Activated CD8-positive, alpha-beta T cell treated with anti-CD3 and anti-CD28 coated beads, Interleukin-2, amount 10 ng/mL, durations not matched to agents 7 days and 5 days (primary cell): ENCODE measurements at regions not wholly inside any gene's neighbourhood (a gene's known extent, or its start where the extent isn't known, plus 50 kb on each side); places are given as distances from the start of the nearest gene placed in this dataset.
"Not testable (repeated sequence)": the region's sequence is repeated elsewhere in the genome, so short reads cannot be mapped to it uniquely, and the experiment has no call there.

Experiments used
- ATAC-seq: fragments of 150-1000 bp; cut with Tn5 transposase; one replicate; pipeline ENCODE4 v1.10.0; 2021; ENCODE audit warnings: moderate library complexity
- CTCF ChIA-PET: fragments of 350-600 bp; sonication (Branson Sonifier 250); formaldehyde crosslinking; loops from one replicate; lab custom pipeline; 2021; ENCODE audit warnings: antibody characterized with exemption; lab: Charles Lee
- POLR2A ChIA-PET: fragments of 350-600 bp; sonication (Branson Sonifier 250); formaldehyde crosslinking; loops from one replicate; lab custom pipeline; 2021; ENCODE audit warnings: antibody characterized with exemption; lab: Charles Lee
- DNase-seq: peaks from one replicate; pipeline ENCODE4 v3.0.0-alpha.2; 2020
- H3K27ac Mint-ChIP-seq: one replicate; pipeline ENCODE4 v1.8.0; 2021; ENCODE audit warnings: mild to moderate bottlenecking, mixed read lengths
- H3K27me3 Mint-ChIP-seq: one replicate; pipeline ENCODE4 v1.8.0; 2021; ENCODE audit warnings: low read depth, mixed read lengths
- H3K36me3 Mint-ChIP-seq: one replicate; pipeline ENCODE4 v1.8.0; 2021; ENCODE audit warnings: low read depth, mixed read lengths
- H3K4me1 Mint-ChIP-seq: one replicate; pipeline ENCODE4 v1.8.0; 2021; ENCODE audit warnings: low read depth, mixed read lengths
- H3K4me3 Mint-ChIP-seq: one replicate; pipeline ENCODE4 v1.8.0; 2021; ENCODE audit warnings: mild to moderate bottlenecking, mixed read lengths
- H3K9me3 Mint-ChIP-seq: one replicate; pipeline ENCODE4 v1.8.0; 2022; ENCODE audit warnings: mixed read lengths; ENCODE audit not compliant: insufficient read depth

DNA sequence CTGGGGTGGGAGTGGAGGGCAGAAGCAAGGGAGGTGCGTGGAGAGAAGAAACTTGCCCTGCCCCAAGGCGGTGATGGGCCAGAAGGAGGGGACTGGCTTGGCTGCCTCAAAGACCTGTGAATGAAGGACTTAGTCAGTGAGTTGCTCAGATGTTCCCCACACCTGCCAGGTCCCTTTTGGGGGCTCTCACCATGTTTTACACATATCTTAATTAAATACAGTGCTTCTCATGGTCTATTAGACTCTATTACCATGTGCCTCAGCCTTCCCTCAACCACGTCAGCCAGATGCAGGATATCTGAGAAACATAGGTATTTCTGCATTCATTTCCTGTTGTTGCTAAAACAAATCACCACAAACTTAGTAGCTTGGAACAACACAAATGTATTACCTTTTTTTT lies 429.5 kb downstream of the BUD13 start:
- H3K9me3 Mint-ChIP-seq: no peaks in the 10 kb centered on the region
- POLR2A ChIA-PET: no interaction called here
- ATAC-seq (no peak), DNase-seq (no peak)
- no peak overlapping the region for H3K4me3 Mint-ChIP-seq
- no peaks in the 10 kb centered on the region for H3K36me3 Mint-ChIP-seq
- no peaks in the 10 kb centered on the region for H3K27me3 Mint-ChIP-seq
- no peak overlapping the region for H3K27ac Mint-ChIP-seq
- H3K4me1 Mint-ChIP-seq: no peaks in the 10 kb centered on the region
- CTCF ChIA-PET: no interaction called here

DNA sequence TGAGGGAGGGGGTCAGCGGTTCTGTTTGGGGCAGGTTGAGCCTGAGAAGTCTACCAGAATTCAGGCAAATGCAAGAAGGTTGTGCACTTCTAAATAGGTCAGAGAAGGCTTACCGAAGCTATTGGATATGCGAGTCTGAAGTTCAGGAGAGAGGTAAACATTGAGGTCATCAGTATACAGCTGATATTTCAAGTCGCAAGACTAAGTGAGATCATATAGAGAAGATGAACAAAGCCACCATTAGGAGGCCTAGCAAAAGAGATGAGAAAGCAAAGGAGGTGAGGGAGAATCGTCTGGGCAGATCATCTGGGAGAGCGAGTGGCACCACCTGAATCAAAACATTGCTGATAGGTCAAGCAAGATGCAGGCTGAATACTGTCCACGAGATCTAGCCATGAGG lies 430.6 kb downstream of the BUD13 start:
- Mint-ChIP-seq H3K4me3 (no peak overlapping the region), H3K4me1 (no peaks in the 10 kb centered on the region), H3K27me3 (no peaks in the 10 kb centered on the region), H3K27ac (no peak overlapping the region), H3K36me3 (no peaks in the 10 kb centered on the region), H3K9me3 (no peaks in the 10 kb centered on the region)
- POLR2A ChIA-PET: no interaction called here
- ATAC-seq (no peak), DNase-seq (no peak)
- CTCF ChIA-PET: no interaction called here

DNA sequence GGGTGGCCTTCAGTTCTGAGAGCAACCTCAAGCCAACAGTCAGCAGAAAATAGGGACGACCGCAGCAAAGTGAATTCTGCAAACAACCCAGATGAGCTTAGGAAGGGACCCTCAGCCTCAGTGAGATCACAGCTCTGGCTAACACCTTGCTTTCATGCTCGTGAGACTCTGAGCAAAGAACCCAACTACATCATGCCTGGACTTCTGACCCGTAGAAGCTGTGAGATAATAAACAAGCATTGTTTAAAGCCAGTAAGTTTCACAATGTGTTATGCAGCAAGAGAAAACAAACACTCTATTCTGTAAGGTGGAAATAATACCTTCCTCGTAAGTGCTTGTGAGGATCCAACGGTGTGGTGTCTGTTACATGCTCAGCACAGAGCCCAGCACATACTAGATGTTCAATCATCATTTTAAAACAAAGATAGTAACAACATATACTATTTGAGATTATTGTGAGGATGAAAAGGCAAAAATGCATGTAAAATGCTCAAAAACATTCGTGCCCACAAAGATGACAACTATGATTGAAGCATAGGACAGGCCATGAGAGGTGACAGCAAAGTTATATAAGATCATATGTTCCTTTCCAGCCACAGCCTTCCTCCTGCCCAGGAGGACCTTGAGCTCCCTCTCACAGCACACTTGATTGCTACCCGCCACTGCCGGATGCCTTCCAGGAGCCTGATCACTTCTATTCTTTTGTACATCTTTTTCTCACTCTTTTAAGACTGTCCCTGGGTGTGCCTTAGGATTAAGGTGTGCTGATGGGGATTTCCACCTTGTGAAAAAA lies 433.3 kb downstream of the BUD13 start:
- H3K4me3 Mint-ChIP-seq: no peak overlapping the region
- POLR2A ChIA-PET: interaction anchor here (0.6 kb wide), 1 partner anchor 957 kb away, joined by 3 read pairs; no protein-coding TSS in a partner anchor
- ATAC-seq: no peak
- no peaks in the 10 kb centered on the region for H3K27me3 Mint-ChIP-seq
- H3K36me3 Mint-ChIP-seq: no peaks in the 10 kb centered on the region
- no peak for DNase-seq
- no peaks in the 10 kb centered on the region for H3K9me3 Mint-ChIP-seq
- H3K4me1 Mint-ChIP-seq: no peaks in the 10 kb centered on the region
- no peak overlapping the region for H3K27ac Mint-ChIP-seq
- CTCF ChIA-PET: no interaction called here

DNA sequence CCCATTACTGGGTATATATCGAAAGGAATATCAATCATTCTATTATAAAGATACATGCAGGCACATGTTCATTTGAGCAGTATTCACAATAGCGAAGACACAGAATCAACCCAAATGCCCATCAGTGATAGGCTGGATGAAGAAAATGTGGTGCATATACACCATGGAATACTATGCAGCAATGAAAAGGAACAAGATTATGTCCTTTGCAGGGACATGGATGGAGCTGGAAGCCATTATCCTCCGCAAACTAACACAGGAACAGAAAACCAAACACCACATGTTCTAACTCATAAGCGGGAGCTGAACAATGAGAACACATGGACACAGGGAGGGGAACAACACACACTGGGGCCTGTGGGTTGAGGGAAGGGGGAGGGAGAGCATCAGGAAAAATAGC lies 434.3 kb downstream of the BUD13 start:
- ATAC-seq, DNase-seq, H3K36me3 Mint-ChIP-seq, POLR2A ChIA-PET, H3K4me1 Mint-ChIP-seq, H3K27ac Mint-ChIP-seq, H3K9me3 Mint-ChIP-seq, CTCF ChIA-PET, H3K4me3 Mint-ChIP-seq, H3K27me3 Mint-ChIP-seq: not testable (repeated sequence)

DNA sequence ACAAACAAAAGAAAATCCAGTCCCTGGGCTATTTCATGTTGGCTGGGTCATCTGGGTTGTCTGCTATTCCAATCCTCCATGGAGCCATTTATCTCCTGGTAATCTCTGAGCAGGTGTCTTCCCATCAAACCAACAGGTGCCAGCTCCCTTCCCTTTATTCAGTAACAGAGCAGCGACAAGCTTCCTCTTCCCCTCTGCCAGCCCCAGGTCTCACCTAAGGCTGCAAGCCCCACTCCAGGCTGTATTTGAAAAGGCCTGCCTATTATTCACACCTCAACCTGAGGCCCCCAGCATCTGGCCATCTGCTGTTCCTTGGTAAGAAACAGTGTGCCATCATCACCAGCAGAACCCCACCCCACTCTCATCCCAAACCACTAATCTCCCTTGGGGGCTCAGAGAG lies 436.2 kb downstream of the BUD13 start:
- H3K4me3 Mint-ChIP-seq: no peak overlapping the region
- ChIA-PET POLR2A (no interaction called here), CTCF (no interaction called here)
- no peaks in the 10 kb centered on the region for H3K36me3 Mint-ChIP-seq
- no peak for DNase-seq
- no peaks in the 10 kb centered on the region for H3K9me3 Mint-ChIP-seq
- no peak for ATAC-seq
- H3K27me3 Mint-ChIP-seq: no peaks in the 10 kb centered on the region
- H3K4me1 Mint-ChIP-seq: no peaks in the 10 kb centered on the region
- H3K27ac Mint-ChIP-seq: no peak overlapping the region

DNA sequence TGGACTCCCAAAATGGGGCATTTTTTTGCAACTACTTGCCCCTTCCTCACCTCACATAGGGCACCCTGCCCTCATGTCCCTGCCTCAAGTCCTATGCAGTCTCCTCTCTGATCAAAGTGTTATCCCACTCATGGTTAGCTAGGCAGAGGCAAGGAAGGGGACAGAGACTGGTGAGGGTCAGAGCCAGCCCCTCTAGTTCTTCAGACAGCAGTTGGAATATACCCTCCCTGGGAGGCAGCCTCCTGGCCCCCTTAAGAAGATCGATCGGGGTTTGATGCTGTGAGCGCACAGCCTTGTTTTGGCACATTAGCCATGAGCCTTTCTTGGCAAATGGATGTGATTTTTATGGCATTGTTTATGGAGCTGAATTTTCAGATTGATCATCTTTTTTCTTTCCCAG lies 436.9 kb downstream of the BUD13 start:
- no peak overlapping the region for H3K4me3 Mint-ChIP-seq
- CTCF ChIA-PET: no interaction called here
- H3K27ac Mint-ChIP-seq: no peak overlapping the region

DNA sequence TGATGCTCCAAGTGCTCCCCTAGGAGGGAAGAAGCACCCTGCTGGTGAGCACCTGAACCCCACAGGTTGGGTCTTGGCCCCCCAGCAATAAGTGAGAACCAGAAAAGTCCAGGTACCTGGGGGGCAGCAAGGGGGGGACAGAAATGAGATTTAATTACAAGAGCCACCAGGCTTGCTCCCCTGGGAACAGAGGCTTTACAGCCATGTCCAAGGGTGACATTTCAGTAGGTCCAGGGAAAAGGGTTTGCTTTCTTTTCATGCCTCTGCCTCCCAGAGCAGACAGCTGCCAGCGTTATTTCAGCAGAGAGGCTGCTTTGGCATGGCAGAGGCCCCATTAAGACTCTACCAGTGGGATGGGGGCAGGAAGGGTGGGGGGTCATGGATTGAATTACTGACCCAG lies 437.7 kb downstream of the BUD13 start:
- no peaks in the 10 kb centered on the region for H3K36me3 Mint-ChIP-seq
- H3K4me3 Mint-ChIP-seq: no peak overlapping the region
- ChIA-PET POLR2A (no interaction called here), CTCF (no interaction called here)
- ATAC-seq (no peak), DNase-seq (no peak)
- H3K4me1 Mint-ChIP-seq: no peaks in the 10 kb centered on the region
- no peak overlapping the region for H3K27ac Mint-ChIP-seq
- no peaks in the 10 kb centered on the region for H3K9me3 Mint-ChIP-seq
- H3K27me3 Mint-ChIP-seq: no peaks in the 10 kb centered on the region

More for the DNA sequence above, 436.9 kb downstream of the BUD13 start:
- Mint-ChIP-seq H3K27me3 (no peaks in the 10 kb centered on the region), H3K36me3 (no peaks in the 10 kb centered on the region), H3K4me1 (no peaks in the 10 kb centered on the region), H3K9me3 (no peaks in the 10 kb centered on the region)
- DNase-seq (no peak), ATAC-seq (no peak)
- POLR2A ChIA-PET: no interaction called here

DNA sequence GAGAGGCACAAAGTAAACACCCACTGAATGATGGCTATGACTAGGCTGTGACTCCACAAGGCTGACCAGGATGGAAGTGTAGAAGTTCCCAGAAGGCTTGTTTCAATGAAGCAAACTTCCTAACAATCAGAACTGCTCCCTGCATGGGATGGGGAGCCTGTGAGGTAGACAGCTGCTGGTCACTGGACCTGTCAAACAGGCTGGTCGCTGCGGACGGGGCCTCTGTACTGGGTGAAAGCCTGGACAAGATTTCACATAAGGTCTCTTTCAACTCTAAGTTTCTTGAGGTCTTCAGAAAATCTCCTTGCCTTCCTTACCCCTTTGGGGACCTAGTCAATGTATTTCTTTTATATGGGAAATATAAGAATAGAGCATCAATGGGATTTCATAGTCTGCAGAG lies 438.2 kb downstream of the BUD13 start:
- POLR2A ChIA-PET: no interaction called here
- ATAC-seq (no peak), DNase-seq (no peak)
- Mint-ChIP-seq H3K36me3 (no peaks in the 10 kb centered on the region), H3K4me1 (no peaks in the 10 kb centered on the region), H3K4me3 (no peak overlapping the region), H3K27ac (no peak overlapping the region), H3K27me3 (no peaks in the 10 kb centered on the region), H3K9me3 (no peaks in the 10 kb centered on the region)
- CTCF ChIA-PET: no interaction called here

DNA sequence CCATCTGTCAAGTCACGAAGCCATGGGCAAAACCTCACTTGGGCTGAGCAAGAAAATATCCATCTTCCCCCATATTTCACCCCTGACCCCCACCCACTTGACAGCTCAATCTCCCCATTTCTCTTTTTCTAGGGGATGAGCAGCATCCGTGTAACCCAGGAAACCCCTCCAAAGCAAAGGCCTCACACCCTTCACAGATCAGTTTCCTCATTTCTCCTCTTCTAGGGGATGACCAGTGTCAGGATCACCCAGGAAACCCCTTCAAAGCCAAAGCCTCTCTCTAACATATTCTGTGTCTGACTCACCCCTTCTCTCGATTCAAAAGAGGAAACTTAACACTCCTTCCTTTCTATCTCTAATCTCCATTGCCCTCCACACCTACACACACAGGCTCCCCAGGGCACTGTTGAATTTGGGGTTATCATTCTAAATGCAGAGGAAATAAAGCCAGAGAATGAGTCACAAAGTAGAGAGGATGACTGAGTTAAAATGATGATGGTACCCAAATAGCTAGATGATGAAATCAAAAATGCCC lies 439.7 kb downstream of the BUD13 start:
- Mint-ChIP-seq H3K27ac (no peak overlapping the region), H3K4me1 (no peaks in the 10 kb centered on the region), H3K36me3 (no peaks in the 10 kb centered on the region), H3K27me3 (no peaks in the 10 kb centered on the region), H3K4me3 (no peak overlapping the region), H3K9me3 (no peaks in the 10 kb centered on the region)
- ChIA-PET POLR2A (no interaction called here), CTCF (no interaction called here)
- DNase-seq (no peak), ATAC-seq (no peak)

DNA sequence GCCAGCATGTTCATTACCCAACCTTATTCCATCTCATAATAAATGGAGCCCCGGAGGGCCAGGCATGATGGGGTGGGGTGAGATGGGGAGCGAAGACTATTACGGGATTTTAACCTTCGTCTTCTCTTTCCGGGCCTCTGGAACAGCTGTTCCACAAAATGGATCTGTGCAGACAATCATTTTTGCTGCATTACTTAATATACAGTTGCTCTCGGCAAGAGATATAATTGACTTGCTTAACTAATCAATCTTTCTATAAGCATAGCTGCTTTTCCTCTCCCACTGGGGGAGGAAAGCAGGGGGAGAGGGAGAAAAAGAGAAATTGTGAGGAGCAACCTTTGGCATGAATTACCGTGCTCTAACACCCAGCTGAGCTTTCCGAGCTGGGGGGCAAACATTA lies 440.4 kb downstream of the BUD13 start:
- no peaks in the 10 kb centered on the region for H3K9me3 Mint-ChIP-seq
- no peak for DNase-seq
- no peaks in the 10 kb centered on the region for H3K36me3 Mint-ChIP-seq
- no peak overlapping the region for H3K27ac Mint-ChIP-seq
- no peak overlapping the region for H3K4me3 Mint-ChIP-seq
- ChIA-PET POLR2A (no interaction called here), CTCF (no interaction called here)
- no peaks in the 10 kb centered on the region for H3K27me3 Mint-ChIP-seq
- no peak for ATAC-seq
- no peaks in the 10 kb centered on the region for H3K4me1 Mint-ChIP-seq

DNA sequence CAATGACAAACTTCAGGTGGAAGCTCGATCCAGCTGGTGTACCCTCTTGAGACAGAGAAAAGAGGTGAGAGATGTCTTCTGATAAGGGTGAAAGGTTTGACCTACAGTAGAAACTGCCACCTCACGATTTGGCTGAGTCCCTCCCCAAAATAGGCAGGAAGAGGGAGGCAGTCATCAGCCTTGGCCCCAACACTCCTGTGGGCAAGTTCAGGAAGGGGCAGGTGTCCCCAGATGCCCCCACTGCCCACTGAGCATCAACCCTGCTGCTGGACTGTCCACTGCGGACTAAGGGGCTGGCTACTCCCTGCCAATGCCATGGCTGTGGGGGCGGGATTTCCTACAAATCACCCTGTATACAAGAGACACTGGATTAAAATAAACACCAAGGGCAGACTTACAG lies 441.4 kb downstream of the BUD13 start:
- no peak for DNase-seq
- ATAC-seq: no peak
- H3K27ac Mint-ChIP-seq: no peak overlapping the region
- H3K4me1 Mint-ChIP-seq: no peaks in the 10 kb centered on the region
- H3K9me3 Mint-ChIP-seq: no peaks in the 10 kb centered on the region
- H3K27me3 Mint-ChIP-seq: peaks cover 2% of the 10 kb centered on the region
- no peaks in the 10 kb centered on the region for H3K36me3 Mint-ChIP-seq
- H3K4me3 Mint-ChIP-seq: no peak overlapping the region
- ChIA-PET CTCF (no interaction called here), POLR2A (no interaction called here)

DNA sequence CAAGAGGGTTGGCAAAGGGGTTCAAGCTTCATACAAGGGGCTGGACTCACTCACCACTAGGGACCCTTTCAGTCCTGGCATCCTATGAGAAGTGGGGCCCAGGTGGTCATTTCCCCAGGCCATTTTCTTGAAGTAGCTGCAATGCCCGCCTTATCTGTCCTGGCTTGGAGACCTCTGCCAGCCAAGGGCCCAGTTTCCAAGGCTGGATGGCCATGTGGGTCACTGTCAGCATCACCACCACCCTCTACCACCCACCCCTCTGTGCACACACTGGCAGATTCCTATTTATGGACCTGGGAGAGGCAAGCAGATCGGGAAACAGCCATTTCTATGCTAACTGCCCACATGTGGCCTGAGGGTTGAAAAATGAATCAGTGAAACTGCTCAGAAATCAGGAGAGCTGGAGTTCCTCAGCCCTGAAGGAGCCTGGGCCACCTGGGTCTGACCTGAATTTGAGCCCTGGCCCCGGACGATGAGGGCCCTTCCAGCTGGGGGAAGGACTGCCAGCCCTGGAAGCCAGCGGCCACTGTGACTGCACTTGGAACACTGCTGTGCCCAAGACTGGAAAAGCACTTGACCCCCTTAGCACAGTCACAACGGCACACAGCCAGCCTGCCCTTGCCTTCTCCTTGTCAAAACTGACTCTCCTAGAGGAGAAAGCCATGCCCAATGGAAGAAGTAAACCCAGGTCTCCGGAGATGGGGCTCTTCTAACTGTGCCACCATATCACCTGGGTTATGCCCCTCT lies 442.2 kb downstream of the BUD13 start:
- DNase-seq (no peak), ATAC-seq (no peak)
- H3K4me1 Mint-ChIP-seq: no peaks in the 10 kb centered on the region
- peaks cover 2% of the 10 kb centered on the region for H3K27me3 Mint-ChIP-seq
- ChIA-PET CTCF (no interaction called here), POLR2A (no interaction called here)
- no peaks in the 10 kb centered on the region for H3K36me3 Mint-ChIP-seq
- H3K27ac Mint-ChIP-seq: no peak overlapping the region
- H3K4me3 Mint-ChIP-seq: no peak overlapping the region
- H3K9me3 Mint-ChIP-seq: no peaks in the 10 kb centered on the region
